IMR-90 (cell line): ENCODE measurements at regions not wholly inside any gene's neighbourhood (a gene's known extent, or its start where the extent isn't known, plus 50 kb on each side); places are given as distances from the start of the nearest gene placed in this dataset.

ENCODE experiments used
- FOS ChIP-seq: fragments of 150-350 bp; IDR thresholded peaks from 2 replicates; pipeline ENCODE4 v1.6.1; 2016; ENCODE audit warnings: low read depth, low read length
- POLR2A ChIP-seq: IDR thresholded peaks from 2 replicates; pipeline ENCODE4 v1.6.1; 2012; ENCODE audit warnings: mild to moderate bottlenecking, low read depth, low read length
- RAD21 ChIP-seq: IDR thresholded peaks from 2 replicates; pipeline ENCODE4 v1.6.1; 2012; ENCODE audit warnings: low read length, improper control_type of control experiment
- SMC3 ChIP-seq: fragments of 150-350 bp; IDR thresholded peaks from 2 replicates; pipeline ENCODE4 v1.6.1; 2016; ENCODE audit warnings: low read depth, mild to moderate bottlenecking, antibody characterized with exemption, low read length, moderate library complexity
- TF ChIP-seq, protein P1 (sequence below): conservative IDR thresholded peaks from 2 replicates; pipeline ENCODE4 v1.5.1; 2012; ENCODE audit warnings: mild to moderate bottlenecking, low read depth, low read length, improper control_type of control experiment

DNA sequence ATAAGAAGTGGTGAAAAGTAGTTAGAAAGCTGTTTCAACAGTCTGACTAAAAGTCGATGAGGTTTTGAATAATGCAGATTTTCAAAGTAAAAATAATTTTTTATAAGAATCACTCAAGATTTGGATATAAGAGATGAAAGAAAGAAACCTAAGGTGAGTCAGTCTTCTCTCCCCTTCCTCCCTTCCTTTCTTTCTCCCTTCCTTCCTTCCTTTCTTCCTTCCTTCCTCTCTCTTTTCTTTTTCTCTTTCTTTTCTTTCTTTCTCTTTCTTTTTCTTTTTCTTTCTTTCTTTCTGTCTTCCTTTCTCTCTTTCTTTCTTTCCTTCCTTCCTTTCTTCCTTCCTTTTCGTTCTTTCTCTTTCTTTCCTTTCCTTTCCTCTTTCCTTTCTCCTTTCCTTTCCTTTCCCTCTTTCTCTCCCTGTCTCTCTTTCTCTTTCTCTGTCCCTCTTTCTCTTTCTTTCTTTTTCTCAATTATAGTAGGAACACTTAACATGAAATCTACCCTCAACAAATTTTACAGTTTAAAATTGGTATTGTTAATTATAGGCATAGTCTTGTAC, 308.6 kb downstream of the ARL4A start:
- TF ChIP-seq, protein P1, sequence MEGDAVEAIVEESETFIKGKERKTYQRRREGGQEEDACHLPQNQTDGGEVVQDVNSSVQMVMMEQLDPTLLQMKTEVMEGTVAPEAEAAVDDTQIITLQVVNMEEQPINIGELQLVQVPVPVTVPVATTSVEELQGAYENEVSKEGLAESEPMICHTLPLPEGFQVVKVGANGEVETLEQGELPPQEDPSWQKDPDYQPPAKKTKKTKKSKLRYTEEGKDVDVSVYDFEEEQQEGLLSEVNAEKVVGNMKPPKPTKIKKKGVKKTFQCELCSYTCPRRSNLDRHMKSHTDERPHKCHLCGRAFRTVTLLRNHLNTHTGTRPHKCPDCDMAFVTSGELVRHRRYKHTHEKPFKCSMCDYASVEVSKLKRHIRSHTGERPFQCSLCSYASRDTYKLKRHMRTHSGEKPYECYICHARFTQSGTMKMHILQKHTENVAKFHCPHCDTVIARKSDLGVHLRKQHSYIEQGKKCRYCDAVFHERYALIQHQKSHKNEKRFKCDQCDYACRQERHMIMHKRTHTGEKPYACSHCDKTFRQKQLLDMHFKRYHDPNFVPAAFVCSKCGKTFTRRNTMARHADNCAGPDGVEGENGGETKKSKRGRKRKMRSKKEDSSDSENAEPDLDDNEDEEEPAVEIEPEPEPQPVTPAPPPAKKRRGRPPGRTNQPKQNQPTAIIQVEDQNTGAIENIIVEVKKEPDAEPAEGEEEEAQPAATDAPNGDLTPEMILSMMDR, result no peak
- TF ChIP-seq FOS, result no peak
- TF ChIP-seq POLR2A, result no peak
- TF ChIP-seq SMC3, result no peak
- no peak for TF ChIP-seq RAD21
